MM.1S (cell line): ENCODE measurements at regions not wholly inside any gene's neighbourhood (a gene's known extent, or its start where the extent isn't known, plus 50 kb on each side); places are given as distances from the start of the nearest gene placed in this dataset.

Source experiments
- DNase-seq: peaks from one replicate; pipeline ENCODE4 v3.0.0-alpha.2; 2015
- H2AFZ ChIP-seq: fragments of 300-600 bp; sonication (generic); 2 replicates; pipeline ENCODE4 v1.6.0; 2016; ENCODE audit warnings: antibody characterized with exemption, low read length
- H3F3A ChIP-seq: fragments of 300-600 bp; sonication (generic); 2 replicates; pipeline ENCODE4 v1.6.1; 2016; ENCODE audit warnings: mild to moderate bottlenecking, antibody characterized with exemption, low read length, moderate library complexity, mixed read lengths; ENCODE audit not compliant: insufficient read depth
- H3K27ac ChIP-seq: fragments of 300-600 bp; sonication (generic); 2 replicates; pipeline ENCODE4 v1.5.1; 2016; ENCODE audit warnings: mild to moderate bottlenecking, low read length
- H3K27me3 ChIP-seq: fragments of 300-600 bp; sonication (generic); replicated peaks from 2 replicates; pipeline ENCODE4 v1.6.0; 2016; ENCODE audit warnings: low read length; ENCODE audit not compliant: insufficient read depth
- H3K36me3 ChIP-seq: fragments of 300-600 bp; sonication (generic); replicated peaks from 2 replicates; pipeline ENCODE4 v1.6.1; 2016; ENCODE audit warnings: mild to moderate bottlenecking, low read length, mixed read lengths; ENCODE audit not compliant: insufficient read depth
- H3K4me1 ChIP-seq: fragments of 300-600 bp; sonication (generic); 2 replicates; pipeline ENCODE4 v1.6.1; 2016; ENCODE audit warnings: low read length, mixed read lengths
- H3K4me2 ChIP-seq: fragments of 300-600 bp; sonication (generic); 2 replicates; pipeline ENCODE4 v1.6.0; 2016; ENCODE audit warnings: low read depth, low read length
- H3K4me3 ChIP-seq: fragments of 300-600 bp; sonication (generic); 2 replicates; pipeline ENCODE4 v1.5.1; 2016; ENCODE audit warnings: low read length, mixed read lengths
- H3K79me2 ChIP-seq: fragments of 300-600 bp; sonication (generic); 2 replicates; pipeline ENCODE4 v1.6.1; 2016; ENCODE audit warnings: mixed run types, low read length, mixed read lengths
- H3K9ac ChIP-seq: fragments of 300-600 bp; sonication (generic); 2 replicates; pipeline ENCODE4 v1.6.1; 2016; ENCODE audit warnings: low read length, mixed read lengths
- H3K9me2 ChIP-seq: fragments of 300-600 bp; sonication (generic); replicated peaks from 2 replicates; pipeline ENCODE4 v1.6.1; 2016; ENCODE audit warnings: mild to moderate bottlenecking, low read length, mixed read lengths; ENCODE audit not compliant: insufficient read depth
- H3K9me3 ChIP-seq: fragments of 300-600 bp; sonication (generic); replicated peaks from 2 replicates; pipeline ENCODE4 v1.6.1; 2016; ENCODE audit warnings: mild to moderate bottlenecking, low read length, mixed read lengths; ENCODE audit not compliant: insufficient read depth
- H4K20me1 ChIP-seq: fragments of 300-600 bp; sonication (generic); 2 replicates; pipeline ENCODE4 v1.6.1; 2016; ENCODE audit warnings: mild to moderate bottlenecking, low read length, moderate library complexity, mixed read lengths; ENCODE audit not compliant: insufficient read depth
- EZH2 ChIP-seq: fragments of 300-600 bp; sonication (generic); optimal IDR thresholded peaks from 2 replicates; pipeline ENCODE3; 2017; ENCODE audit warnings: low read depth, mild to moderate bottlenecking, antibody characterized with exemption, low read length, mixed read lengths
- EZH2phosphoT487 ChIP-seq: fragments of 300-600 bp; sonication (generic); IDR thresholded peaks from 2 replicates; pipeline ENCODE4 v1.6.1; 2018; ENCODE audit warnings: antibody characterized with exemption, low read length
- TF ChIP-seq, protein P1 (sequence below): fragments of 300-600 bp; sonication (generic); IDR thresholded peaks from 2 replicates; pipeline ENCODE4 v1.5.1; 2016; ENCODE audit warnings: antibody characterized with exemption, low read length, mixed read lengths

GRCh38 chr5:50965654-50966375 is 299.4 kb downstream of the PARP8 start:
- H4K20me1 ChIP-seq, result no peaks in the 10 kb centered on the region
- H3K4me3 ChIP-seq, result no peak overlapping the region
- H3K27ac ChIP-seq, result no peak overlapping the region
- no peaks in the 10 kb centered on the region for H3K4me1 ChIP-seq
- peaks cover 8% of the 10 kb centered on the region; the same call in 1 of the 2 replicates for H3K27me3 ChIP-seq
- no peaks in the 10 kb centered on the region for H3F3A ChIP-seq
- no peaks in the 10 kb centered on the region for H3K36me3 ChIP-seq
- no peak for DNase-seq
- TF ChIP-seq EZH2phosphoT487 (no peak), EZH2 (no peak)
- TF ChIP-seq, protein P1, sequence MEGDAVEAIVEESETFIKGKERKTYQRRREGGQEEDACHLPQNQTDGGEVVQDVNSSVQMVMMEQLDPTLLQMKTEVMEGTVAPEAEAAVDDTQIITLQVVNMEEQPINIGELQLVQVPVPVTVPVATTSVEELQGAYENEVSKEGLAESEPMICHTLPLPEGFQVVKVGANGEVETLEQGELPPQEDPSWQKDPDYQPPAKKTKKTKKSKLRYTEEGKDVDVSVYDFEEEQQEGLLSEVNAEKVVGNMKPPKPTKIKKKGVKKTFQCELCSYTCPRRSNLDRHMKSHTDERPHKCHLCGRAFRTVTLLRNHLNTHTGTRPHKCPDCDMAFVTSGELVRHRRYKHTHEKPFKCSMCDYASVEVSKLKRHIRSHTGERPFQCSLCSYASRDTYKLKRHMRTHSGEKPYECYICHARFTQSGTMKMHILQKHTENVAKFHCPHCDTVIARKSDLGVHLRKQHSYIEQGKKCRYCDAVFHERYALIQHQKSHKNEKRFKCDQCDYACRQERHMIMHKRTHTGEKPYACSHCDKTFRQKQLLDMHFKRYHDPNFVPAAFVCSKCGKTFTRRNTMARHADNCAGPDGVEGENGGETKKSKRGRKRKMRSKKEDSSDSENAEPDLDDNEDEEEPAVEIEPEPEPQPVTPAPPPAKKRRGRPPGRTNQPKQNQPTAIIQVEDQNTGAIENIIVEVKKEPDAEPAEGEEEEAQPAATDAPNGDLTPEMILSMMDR, result no peak
- H3K9me3 ChIP-seq, result no peaks in the 10 kb centered on the region
- H3K9me2 ChIP-seq, result no peaks in the 10 kb centered on the region
- H3K9ac ChIP-seq, result no peak overlapping the region
- no peak overlapping the region for H2AFZ ChIP-seq
- H3K4me2 ChIP-seq, result no peak overlapping the region
- H3K79me2 ChIP-seq, result no peaks in the 10 kb centered on the region

- peak overlapping the region; percentile 74 for H2AFZ ChIP-seq
- H3K9me3 ChIP-seq, result no peaks in the 10 kb centered on the region
- H3K27ac ChIP-seq, result no peak overlapping the region
- DNase-seq, result no peak
- H3K27me3 ChIP-seq, result peaks cover 8% of the 10 kb centered on the region; the same call in 1 of the 2 replicates
- H3K4me3 ChIP-seq, result peak overlapping the region; percentile 64
- no peak for TF ChIP-seq EZH2phosphoT487
- TF ChIP-seq, protein P1, result no peak
- TF ChIP-seq EZH2, result no peak
- no peaks in the 10 kb centered on the region for H4K20me1 ChIP-seq
- H3K36me3 ChIP-seq, result no peaks in the 10 kb centered on the region
- peak overlapping the region; percentile 51 for H3K4me2 ChIP-seq
- H3K4me1 ChIP-seq, result no peaks in the 10 kb centered on the region
- H3F3A ChIP-seq, result no peaks in the 10 kb centered on the region
- no peaks in the 10 kb centered on the region for H3K79me2 ChIP-seq
- no peak overlapping the region for H3K9ac ChIP-seq
- no peaks in the 10 kb centered on the region for H3K9me2 ChIP-seq
Observed at GRCh38 chr5:50967009-50967562, 300.6 kb downstream of the PARP8 start.

DNA sequence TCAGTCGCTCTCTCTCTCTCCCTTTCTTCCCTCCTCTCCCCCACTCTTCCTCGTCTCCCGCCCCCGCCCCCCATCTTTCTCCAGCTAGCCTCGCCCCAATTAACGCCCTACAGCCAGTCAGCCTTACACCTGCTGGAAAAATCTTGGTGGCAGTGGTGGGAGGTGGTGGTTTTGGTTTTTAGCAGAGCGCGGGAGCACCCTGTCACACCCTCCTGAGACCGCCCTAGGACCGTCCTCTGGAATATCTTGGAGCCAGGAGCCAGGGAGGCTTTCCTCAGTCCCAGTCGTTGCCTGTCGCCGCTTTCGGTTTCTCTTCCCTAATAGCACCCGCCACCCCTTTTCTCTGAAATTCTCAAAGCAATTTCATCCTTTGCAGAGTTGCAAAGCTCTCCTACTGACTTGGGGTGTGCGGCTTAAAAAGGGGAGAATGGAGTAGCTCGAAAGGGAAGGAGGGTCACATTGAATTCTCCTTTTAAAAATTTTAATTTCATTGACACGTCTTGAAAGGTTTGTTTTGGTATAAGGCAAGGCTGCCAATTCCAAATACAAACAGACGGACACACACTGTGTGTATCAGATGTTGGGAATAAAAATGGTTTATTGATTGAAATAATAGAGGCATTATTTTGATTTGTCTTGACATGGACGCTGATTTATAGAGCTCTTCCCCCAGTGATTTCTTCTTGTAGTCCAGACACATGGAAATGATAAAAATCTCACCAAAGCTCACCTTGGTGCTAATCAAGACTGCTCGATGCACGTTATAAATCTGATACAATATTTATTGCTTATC is 301.3 kb downstream of the PARP8 start:
- Histone ChIP-seq H3K79me2 (no peaks in the 10 kb centered on the region), H4K20me1 (no peaks in the 10 kb centered on the region), H3K4me1 (no peaks in the 10 kb centered on the region), H3K9ac (peak overlapping the region; percentile 16; the same call in 1 of the 2 replicates), H3K4me3 (peak overlapping the region; percentile 64), H2AFZ (peak overlapping the region; percentile 74), H3K9me3 (no peaks in the 10 kb centered on the region), H3K27me3 (peaks cover 8% of the 10 kb centered on the region; the same call in 1 of the 2 replicates), H3F3A (no peaks in the 10 kb centered on the region), H3K36me3 (no peaks in the 10 kb centered on the region), H3K27ac (no peak overlapping the region), H3K9me2 (no peaks in the 10 kb centered on the region), H3K4me2 (peak overlapping the region; percentile 51)
- DNase-seq, result peak; percentile 38
- TF ChIP-seq EZH2phosphoT487 (no peak), EZH2 (no peak)
- TF ChIP-seq, protein P1, result no peak
